Peyer's patch (tissue), 4 donors: ENCODE measurements at regions not wholly inside any gene's neighbourhood (a gene's known extent, or its start where the extent isn't known, plus 50 kb on each side); places are given as distances from the start of the nearest gene placed in this dataset.
"Not testable (repeated sequence)": the region's sequence is repeated elsewhere in the genome, so short reads cannot be mapped to it uniquely, and the experiment has no call there.

ENCODE experiments used
- CTCF ChIP-seq, 6 experiments: fragments of 450-650 bp in 4 of 6; fragments of 200-600 bp in 2 of 6; sonication (generic) in 1 of 6; IDR thresholded peaks; one replicate each; pipeline ENCODE4 v1.5.1; 2017 to 2019; ENCODE audit warnings: antibody characterized with exemption in 6 of 6, mild to moderate bottlenecking in 3 of 6, moderate library complexity in 1 of 6
- POLR2A ChIP-seq, 2 donors: fragments of 450-650 bp; IDR thresholded peaks; one replicate each; pipeline ENCODE4 v1.5.1; 2017; ENCODE audit warnings: antibody characterized with exemption in 2 of 2, mild to moderate bottlenecking in 2 of 2, moderate library complexity in 2 of 2

DNA sequence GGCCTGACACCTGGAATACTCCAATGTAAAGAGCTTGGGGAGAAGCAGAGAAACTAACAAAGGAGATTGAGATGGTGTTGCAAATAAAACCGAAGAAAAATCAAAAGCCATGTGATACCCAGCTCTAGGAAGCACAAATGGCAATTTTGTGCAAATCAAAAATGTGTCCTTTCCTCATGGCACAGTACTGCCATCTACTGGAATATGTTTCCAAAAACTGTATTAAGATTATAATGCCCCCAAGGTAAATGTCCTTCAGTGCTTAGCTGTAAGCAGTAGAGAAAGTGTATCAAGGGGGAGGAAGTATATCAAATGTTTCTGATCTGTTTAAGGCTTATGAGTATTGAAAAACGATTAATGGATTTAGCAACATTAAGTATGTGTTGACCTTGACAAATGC lies 620.3 kb downstream of the ZWINT start:
- TF ChIP-seq POLR2A (IDR thresholded peaks at IDR 0.05) = not testable (repeated sequence)
- peak in 3 of 6 experiments; percentile 12 to 52 (median 22) for TF ChIP-seq CTCF (IDR thresholded peaks at IDR 0.05)
